K562 (cell line): ENCODE measurements at regions not wholly inside any gene's neighbourhood (a gene's known extent, or its start where the extent isn't known, plus 50 kb on each side); places are given as distances from the start of the nearest gene placed in this dataset.
"Not testable (repeated sequence)": the region's sequence is repeated elsewhere in the genome, so short reads cannot be mapped to it uniquely, and the experiment has no call there.

Source experiments
- CBX3 ChIP-seq, 2 experiments: IDR thresholded peaks; 1 replicate in 1 of 2; 2 replicates in 1 of 2; pipeline ENCODE4 v1.6.1; 2012; ENCODE audit warnings: inconsistent platforms in 2 of 2, low read length in 2 of 2, borderline replicate concordance in 1 of 2, control low read depth in 1 of 2
- CREBBP ChIP-seq: IDR thresholded peaks from one replicate; pipeline ENCODE4 v1.6.1; 2012; ENCODE audit warnings: low read depth, mild to moderate bottlenecking, control low read depth, inconsistent platforms, low read length
- EP300 ChIP-seq: IDR thresholded peaks from 2 replicates; pipeline ENCODE4 v1.6.1; 2012; ENCODE audit warnings: low read length, improper control_type of control experiment
- NR3C1 ChIP-seq: sonication (generic); formaldehyde crosslinking; IDR thresholded peaks from 2 replicates; pipeline ENCODE4 v1.8.1; 2022; ENCODE audit warnings: missing genetic modification reagents
- NUFIP1 ChIP-seq: fragments of 450-650 bp; IDR thresholded peaks from 2 replicates; pipeline ENCODE4 v1.6.1; 2018; ENCODE audit not compliant: partially characterized antibody
- STAG1 ChIP-seq: sonication (generic); formaldehyde crosslinking; IDR thresholded peaks from 2 replicates; pipeline ENCODE4 v1.5.0; 2020; ENCODE audit warnings: missing genetic modification reagents, borderline replicate concordance
- ZC3H8 ChIP-seq: fragments of 450-650 bp; IDR thresholded peaks from 2 replicates; pipeline ENCODE4 v1.6.1; 2017
- ZNF766 ChIP-seq: fragments of 200-800 bp; sonication (Bioruptor generic); conservative IDR thresholded peaks from 2 replicates; pipeline ENCODE4 v1.6.1; 2016; ENCODE audit warnings: missing genetic modification characterization, missing compliant biosample characterization
- TF ChIP-seq, protein P1 (sequence below), 3 experiments: IDR thresholded peaks in 2 of 3; conservative IDR thresholded peaks in 1 of 3; 2 replicates each; pipeline ENCODE4 v1.5.1; 2011 to 2012; ENCODE audit warnings: low read length in 3 of 3, mild to moderate bottlenecking in 3 of 3, control low read depth in 2 of 3, improper control_type of control experiment in 1 of 3, inconsistent platforms in 1 of 3, low read depth in 1 of 3, mixed read lengths in 1 of 3, moderate library complexity in 1 of 3; ENCODE audit not compliant: insufficient read depth in 2 of 3
- TF ChIP-seq, protein P2 (sequence below), 2 experiments: fragments of 450-650 bp; IDR thresholded peaks; 2 replicates each; pipeline ENCODE4 v1.6.1; 2016
- TF ChIP-seq, protein P3 (sequence below): fragments of 250-450 bp; sonication (Bioruptor Pico); IDR thresholded peaks from 2 replicates; pipeline ENCODE4 v1.4.0; 2020; ENCODE audit warnings: mild to moderate bottlenecking
- TF ChIP-seq, protein P4 (sequence below), 2 experiments: fragments of 450-650 bp in 1 of 2; sonication (generic) in 1 of 2; formaldehyde crosslinking; conservative IDR thresholded peaks; 2 replicates each; pipeline versions ENCODE4 v1.4.0 to v1.8.1; 2020 to 2022; ENCODE audit warnings: mild to moderate bottlenecking in 1 of 2, missing genetic modification reagents in 1 of 2

DNA sequence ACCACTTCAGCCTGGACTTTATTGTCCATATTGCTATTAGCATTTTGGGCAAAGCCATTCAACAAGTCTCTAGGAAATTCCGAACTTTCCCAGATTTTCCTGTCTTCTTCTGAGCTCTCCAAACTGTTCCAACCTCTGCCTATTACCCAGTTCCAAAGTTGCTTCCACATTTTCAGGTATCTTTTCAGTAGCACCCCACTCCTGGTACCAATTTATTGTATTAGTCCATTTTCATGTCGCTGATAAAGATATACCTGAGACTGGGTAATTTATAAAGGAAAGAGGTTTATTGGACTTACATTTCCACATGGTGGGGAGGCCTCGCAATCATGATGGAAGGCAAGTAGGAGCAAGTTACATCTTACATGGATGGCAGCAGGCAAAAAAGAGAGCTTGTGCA, 90.1 kb downstream of the ANKEF1 start:
- TF ChIP-seq NUFIP1; CREBBP; ZNF766 (CRISPR knock-in tag); NR3C1; STAG1; CBX3 (IDR thresholded peaks at IDR 0.05; ENCODE audit: borderline replicate concordance in 1 of 2, low read length in 2 of 2); EP300; ZC3H8: not testable (repeated sequence)
- TF ChIP-seq, protein P1, sequence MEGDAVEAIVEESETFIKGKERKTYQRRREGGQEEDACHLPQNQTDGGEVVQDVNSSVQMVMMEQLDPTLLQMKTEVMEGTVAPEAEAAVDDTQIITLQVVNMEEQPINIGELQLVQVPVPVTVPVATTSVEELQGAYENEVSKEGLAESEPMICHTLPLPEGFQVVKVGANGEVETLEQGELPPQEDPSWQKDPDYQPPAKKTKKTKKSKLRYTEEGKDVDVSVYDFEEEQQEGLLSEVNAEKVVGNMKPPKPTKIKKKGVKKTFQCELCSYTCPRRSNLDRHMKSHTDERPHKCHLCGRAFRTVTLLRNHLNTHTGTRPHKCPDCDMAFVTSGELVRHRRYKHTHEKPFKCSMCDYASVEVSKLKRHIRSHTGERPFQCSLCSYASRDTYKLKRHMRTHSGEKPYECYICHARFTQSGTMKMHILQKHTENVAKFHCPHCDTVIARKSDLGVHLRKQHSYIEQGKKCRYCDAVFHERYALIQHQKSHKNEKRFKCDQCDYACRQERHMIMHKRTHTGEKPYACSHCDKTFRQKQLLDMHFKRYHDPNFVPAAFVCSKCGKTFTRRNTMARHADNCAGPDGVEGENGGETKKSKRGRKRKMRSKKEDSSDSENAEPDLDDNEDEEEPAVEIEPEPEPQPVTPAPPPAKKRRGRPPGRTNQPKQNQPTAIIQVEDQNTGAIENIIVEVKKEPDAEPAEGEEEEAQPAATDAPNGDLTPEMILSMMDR (IDR thresholded peaks at IDR 0.05 in 2 of 3, conservative IDR thresholded peaks at IDR 0.05 in 1 of 3; ENCODE audit: insufficient read depth in 2 of 3, low read depth in 1 of 3, low read length in 3 of 3) = not testable (repeated sequence)
- TF ChIP-seq, protein P2, sequence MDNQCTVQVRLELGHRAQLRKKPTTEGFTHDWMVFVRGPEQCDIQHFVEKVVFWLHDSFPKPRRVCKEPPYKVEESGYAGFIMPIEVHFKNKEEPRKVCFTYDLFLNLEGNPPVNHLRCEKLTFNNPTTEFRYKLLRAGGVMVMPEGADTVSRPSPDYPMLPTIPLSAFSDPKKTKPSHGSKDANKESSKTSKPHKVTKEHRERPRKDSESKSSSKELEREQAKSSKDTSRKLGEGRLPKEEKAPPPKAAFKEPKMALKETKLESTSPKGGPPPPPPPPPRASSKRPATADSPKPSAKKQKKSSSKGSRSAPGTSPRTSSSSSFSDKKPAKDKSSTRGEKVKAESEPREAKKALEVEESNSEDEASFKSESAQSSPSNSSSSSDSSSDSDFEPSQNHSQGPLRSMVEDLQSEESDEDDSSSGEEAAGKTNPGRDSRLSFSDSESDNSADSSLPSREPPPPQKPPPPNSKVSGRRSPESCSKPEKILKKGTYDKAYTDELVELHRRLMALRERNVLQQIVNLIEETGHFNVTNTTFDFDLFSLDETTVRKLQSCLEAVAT (IDR thresholded peaks at IDR 0.05) = not testable (repeated sequence)
- TF ChIP-seq, protein P3, sequence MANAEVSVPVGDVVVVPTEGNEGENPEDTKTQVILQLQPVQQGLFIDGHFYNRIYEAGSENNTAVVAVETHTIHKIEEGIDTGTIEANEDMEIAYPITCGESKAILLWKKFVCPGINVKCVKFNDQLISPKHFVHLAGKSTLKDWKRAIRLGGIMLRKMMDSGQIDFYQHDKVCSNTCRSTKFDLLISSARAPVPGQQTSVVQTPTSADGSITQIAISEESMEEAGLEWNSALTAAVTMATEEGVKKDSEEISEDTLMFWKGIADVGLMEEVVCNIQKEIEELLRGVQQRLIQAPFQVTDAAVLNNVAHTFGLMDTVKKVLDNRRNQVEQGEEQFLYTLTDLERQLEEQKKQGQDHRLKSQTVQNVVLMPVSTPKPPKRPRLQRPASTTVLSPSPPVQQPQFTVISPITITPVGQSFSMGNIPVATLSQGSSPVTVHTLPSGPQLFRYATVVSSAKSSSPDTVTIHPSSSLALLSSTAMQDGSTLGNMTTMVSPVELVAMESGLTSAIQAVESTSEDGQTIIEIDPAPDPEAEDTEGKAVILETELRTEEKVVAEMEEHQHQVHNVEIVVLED (CRISPR knock-in tag) = not testable (repeated sequence)
- TF ChIP-seq, protein P4, sequence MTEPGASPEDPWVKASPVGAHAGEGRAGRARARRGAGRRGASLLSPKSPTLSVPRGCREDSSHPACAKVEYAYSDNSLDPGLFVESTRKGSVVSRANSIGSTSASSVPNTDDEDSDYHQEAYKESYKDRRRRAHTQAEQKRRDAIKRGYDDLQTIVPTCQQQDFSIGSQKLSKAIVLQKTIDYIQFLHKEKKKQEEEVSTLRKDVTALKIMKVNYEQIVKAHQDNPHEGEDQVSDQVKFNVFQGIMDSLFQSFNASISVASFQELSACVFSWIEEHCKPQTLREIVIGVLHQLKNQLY (CRISPR knock-in tag; conservative IDR thresholded peaks at IDR 0.05) = not testable (repeated sequence)
